ENCODE measurements at regions not wholly inside any gene's neighbourhood (a gene's known extent, or its start where the extent isn't known, plus 50 kb on each side); places are given as distances from the start of the nearest gene placed in this dataset.

DNA sequence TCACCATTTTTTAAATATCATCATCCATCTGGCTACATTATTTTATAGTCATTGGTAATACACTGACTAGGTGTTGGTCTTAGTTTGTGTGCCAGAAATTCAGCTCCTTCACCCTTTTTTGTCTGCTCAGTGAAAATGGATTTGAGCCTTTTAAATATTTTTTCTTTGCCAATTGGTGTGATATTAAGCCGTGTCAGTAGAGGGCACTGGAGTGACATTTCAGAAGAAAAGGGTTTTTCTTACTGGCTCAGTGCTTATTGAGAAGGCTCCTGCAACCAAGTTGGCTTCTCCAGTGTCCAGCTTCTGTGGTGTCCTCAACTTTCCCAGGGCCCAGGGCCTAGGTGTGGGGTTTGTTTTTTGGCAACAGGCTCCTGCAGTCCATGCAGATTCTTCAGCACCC lies 546.6 kb downstream of the DACH1 start:
- Histone ChIP-seq H3K4ac (ENCODE audit: low read depth, low read length) (no peak overlapping the region), H4K91ac (ENCODE audit: insufficient read length, low read depth, low read length) (no peak overlapping the region), H3K27ac (ENCODE audit: insufficient read length, low read depth, low read length) (no peak overlapping the region), H3K14ac (ENCODE audit: insufficient read depth, low read length) (no peak overlapping the region), H4K5ac (ENCODE audit: insufficient read length, low read depth, low read length) (no peak overlapping the region), H2AFZ (ENCODE audit: low read length) (no peak overlapping the region), H3K4me2 (ENCODE audit: insufficient read depth, insufficient read length, low read length) (no peak overlapping the region), H4K20me1 (ENCODE audit: control insufficient read depth, insufficient read depth, insufficient read length) (no peaks in the 10 kb centered on the region), H2BK20ac (ENCODE audit: low read depth, low read length, poor library complexity, severe bottlenecking) (no peak overlapping the region), H3K79me1 (ENCODE audit: insufficient read depth, low read depth, low read length, poor library complexity, severe bottlenecking) (no peaks in the 10 kb centered on the region), H3K9me3 (ENCODE audit: control insufficient read depth, low read depth, low read length) (no peaks in the 10 kb centered on the region), H2BK15ac (ENCODE audit: low read depth, low read length) (no peak overlapping the region), H3K56ac (ENCODE audit: insufficient read length, low read depth, low read length) (no peak overlapping the region), H3K9ac (ENCODE audit: extremely low read depth, insufficient read length, low read length) (no peak overlapping the region), H3K27me3 (ENCODE audit: insufficient read depth, low read length) (no peaks in the 10 kb centered on the region), H2AK5ac (ENCODE audit: insufficient read length, low read length) (no peak overlapping the region), H3K4me1 (ENCODE audit: insufficient read depth, low read length) (no peaks in the 10 kb centered on the region), H3K79me2 (ENCODE audit: insufficient read depth, low read length) (no peaks in the 10 kb centered on the region), H3K23me2 (ENCODE audit: insufficient read length, low read depth, low read length, poor library complexity, severe bottlenecking) (no peaks in the 10 kb centered on the region), H4K8ac (replicated peaks; ENCODE audit: insufficient read length, low read depth, low read length) (no peak overlapping the region), H2BK120ac (ENCODE audit: low read depth, low read length, poor library complexity, severe bottlenecking) (no peak overlapping the region), H2BK5ac (ENCODE audit: insufficient read length, low read length) (no peak overlapping the region), H3K18ac (ENCODE audit: insufficient read length, low read depth, low read length) (no peak overlapping the region), H3T11ph (ENCODE audit: low read length) (no peak overlapping the region), H2BK12ac (ENCODE audit: insufficient read length, low read depth, low read length) (no peak overlapping the region), H3K23ac (ENCODE audit: insufficient read length, low read depth, low read length) (no peak overlapping the region)
- H3K27me3 Mint-ChIP-seq (ENCODE audit: low read depth) = no peaks in the 10 kb centered on the region
- H3K36me3 Mint-ChIP-seq (ENCODE audit: insufficient read depth in 1 of 3, low read depth in 3 of 3) = peaks cover 0 to 5% (median 0%) of the 10 kb centered on the region in 3 experiments; a peak in 1 of 7 replicates
- peaks cover 4 to 5% of the 10 kb centered on the region in 2 experiments; a peak in 3 of 5 replicates for H3K9me3 Mint-ChIP-seq
- no CpG with 5 or more reads among the region's 1 CpG for WGBS (ENCODE audit: extremely low coverage, insufficient read length, low lambda C conversion rate)
- TF ChIP-seq, protein P1, sequence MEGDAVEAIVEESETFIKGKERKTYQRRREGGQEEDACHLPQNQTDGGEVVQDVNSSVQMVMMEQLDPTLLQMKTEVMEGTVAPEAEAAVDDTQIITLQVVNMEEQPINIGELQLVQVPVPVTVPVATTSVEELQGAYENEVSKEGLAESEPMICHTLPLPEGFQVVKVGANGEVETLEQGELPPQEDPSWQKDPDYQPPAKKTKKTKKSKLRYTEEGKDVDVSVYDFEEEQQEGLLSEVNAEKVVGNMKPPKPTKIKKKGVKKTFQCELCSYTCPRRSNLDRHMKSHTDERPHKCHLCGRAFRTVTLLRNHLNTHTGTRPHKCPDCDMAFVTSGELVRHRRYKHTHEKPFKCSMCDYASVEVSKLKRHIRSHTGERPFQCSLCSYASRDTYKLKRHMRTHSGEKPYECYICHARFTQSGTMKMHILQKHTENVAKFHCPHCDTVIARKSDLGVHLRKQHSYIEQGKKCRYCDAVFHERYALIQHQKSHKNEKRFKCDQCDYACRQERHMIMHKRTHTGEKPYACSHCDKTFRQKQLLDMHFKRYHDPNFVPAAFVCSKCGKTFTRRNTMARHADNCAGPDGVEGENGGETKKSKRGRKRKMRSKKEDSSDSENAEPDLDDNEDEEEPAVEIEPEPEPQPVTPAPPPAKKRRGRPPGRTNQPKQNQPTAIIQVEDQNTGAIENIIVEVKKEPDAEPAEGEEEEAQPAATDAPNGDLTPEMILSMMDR (conservative IDR thresholded peaks at IDR 0.05) = peak; percentile 67
- no peak overlapping the region for H3K27ac Mint-ChIP-seq
- DNase-seq = no peak
- no peak overlapping the region for H3K4me3 Mint-ChIP-seq
- H3K4me1 Mint-ChIP-seq = no peaks in the 10 kb centered on the region
